ENCODE measurements at regions not wholly inside any gene's neighbourhood (a gene's known extent, or its start where the extent isn't known, plus 50 kb on each side); places are given as distances from the start of the nearest gene placed in this dataset.

GRCh38 chr6:232982-233640 is 59.2 kb upstream of the DUSP22 start (continued):
- no peak for TF ChIP-seq TEAD4 (CRISPR knock-in tag; IDR thresholded peaks at IDR 0.05)
- no peak for TF ChIP-seq ZNF317 (CRISPR knock-in tag; IDR thresholded peaks at IDR 0.05; ENCODE audit: borderline replicate concordance, low read depth)
- no peak for TF ChIP-seq STAT6 (CRISPR knock-in tag; conservative IDR thresholded peaks at IDR 0.05; ENCODE audit: low read depth)
- TF ChIP-seq, protein P1, sequence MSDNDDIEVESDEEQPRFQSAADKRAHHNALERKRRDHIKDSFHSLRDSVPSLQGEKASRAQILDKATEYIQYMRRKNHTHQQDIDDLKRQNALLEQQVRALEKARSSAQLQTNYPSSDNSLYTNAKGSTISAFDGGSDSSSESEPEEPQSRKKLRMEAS (CRISPR knock-in tag; IDR thresholded peaks at IDR 0.05) = no peak
- no peak for TF ChIP-seq SP1 (CRISPR knock-in tag; conservative IDR thresholded peaks at IDR 0.05)

- no peak overlapping the region for H3K27ac Mint-ChIP-seq
- H3K4me1 Mint-ChIP-seq = peaks cover 18% of the 10 kb centered on the region
- no peaks in the 10 kb centered on the region; the same call in 1 of the 2 replicates for H3K36me3 Mint-ChIP-seq
- DNase-seq (ENCODE audit: low spot score) (no peak), ATAC-seq (no peak)
- no peak overlapping the region for H3K4me3 Mint-ChIP-seq
- ChIA-PET POLR2A (no interaction called here), CTCF (interaction anchor here (0.7 kb wide), 1 partner anchor 12 kb away, joined by 3 read pairs; no protein-coding TSS in a partner anchor)
- no peaks in the 10 kb centered on the region for H3K27me3 Mint-ChIP-seq (ENCODE audit: low read depth)
- H3K9me3 Mint-ChIP-seq = peaks cover 9% of the 10 kb centered on the region; the same call in 1 of the 2 replicates
- TF ChIP-seq IRF2 (CRISPR knock-in tag; IDR thresholded peaks at IDR 0.05; ENCODE audit: borderline replicate concordance, low read depth) (no peak), NR2C2 (CRISPR knock-in tag; IDR thresholded peaks at IDR 0.05) (no peak), ARID4B (CRISPR knock-in tag; IDR thresholded peaks at IDR 0.05; ENCODE audit: borderline replicate concordance) (no peak), OVOL2 (CRISPR knock-in tag; IDR thresholded peaks at IDR 0.05; ENCODE audit: borderline replicate concordance) (no peak), GTF2I (CRISPR knock-in tag; conservative IDR thresholded peaks at IDR 0.05) (no peak), SOX15 (CRISPR knock-in tag; IDR thresholded peaks at IDR 0.05) (no peak), NFYB (CRISPR knock-in tag; conservative IDR thresholded peaks at IDR 0.05; ENCODE audit: low read depth) (no peak), GRHL2 (CRISPR knock-in tag; IDR thresholded peaks at IDR 0.05; ENCODE audit: insufficient replicate concordance, severe bottlenecking) (no peak), ESRRA (CRISPR knock-in tag; IDR thresholded peaks at IDR 0.05; ENCODE audit: borderline replicate concordance) (no peak), TP53 (CRISPR knock-in tag; IDR thresholded peaks at IDR 0.05) (no peak), NFATC4 (CRISPR knock-in tag; IDR thresholded peaks at IDR 0.05) (no peak), CBFB (CRISPR knock-in tag; IDR thresholded peaks at IDR 0.05; ENCODE audit: low read depth) (no peak), SMAD3 (CRISPR knock-in tag; IDR thresholded peaks at IDR 0.05; ENCODE audit: borderline replicate concordance) (no peak), E2F4 (CRISPR knock-in tag; IDR thresholded peaks at IDR 0.05; ENCODE audit: borderline replicate concordance, low read depth) (no peak)
- TF ChIP-seq, protein P2, sequence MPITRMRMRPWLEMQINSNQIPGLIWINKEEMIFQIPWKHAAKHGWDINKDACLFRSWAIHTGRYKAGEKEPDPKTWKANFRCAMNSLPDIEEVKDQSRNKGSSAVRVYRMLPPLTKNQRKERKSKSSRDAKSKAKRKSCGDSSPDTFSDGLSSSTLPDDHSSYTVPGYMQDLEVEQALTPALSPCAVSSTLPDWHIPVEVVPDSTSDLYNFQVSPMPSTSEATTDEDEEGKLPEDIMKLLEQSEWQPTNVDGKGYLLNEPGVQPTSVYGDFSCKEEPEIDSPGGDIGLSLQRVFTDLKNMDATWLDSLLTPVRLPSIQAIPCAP (CRISPR knock-in tag; IDR thresholded peaks at IDR 0.05) = no peak
- TF ChIP-seq, protein P3, sequence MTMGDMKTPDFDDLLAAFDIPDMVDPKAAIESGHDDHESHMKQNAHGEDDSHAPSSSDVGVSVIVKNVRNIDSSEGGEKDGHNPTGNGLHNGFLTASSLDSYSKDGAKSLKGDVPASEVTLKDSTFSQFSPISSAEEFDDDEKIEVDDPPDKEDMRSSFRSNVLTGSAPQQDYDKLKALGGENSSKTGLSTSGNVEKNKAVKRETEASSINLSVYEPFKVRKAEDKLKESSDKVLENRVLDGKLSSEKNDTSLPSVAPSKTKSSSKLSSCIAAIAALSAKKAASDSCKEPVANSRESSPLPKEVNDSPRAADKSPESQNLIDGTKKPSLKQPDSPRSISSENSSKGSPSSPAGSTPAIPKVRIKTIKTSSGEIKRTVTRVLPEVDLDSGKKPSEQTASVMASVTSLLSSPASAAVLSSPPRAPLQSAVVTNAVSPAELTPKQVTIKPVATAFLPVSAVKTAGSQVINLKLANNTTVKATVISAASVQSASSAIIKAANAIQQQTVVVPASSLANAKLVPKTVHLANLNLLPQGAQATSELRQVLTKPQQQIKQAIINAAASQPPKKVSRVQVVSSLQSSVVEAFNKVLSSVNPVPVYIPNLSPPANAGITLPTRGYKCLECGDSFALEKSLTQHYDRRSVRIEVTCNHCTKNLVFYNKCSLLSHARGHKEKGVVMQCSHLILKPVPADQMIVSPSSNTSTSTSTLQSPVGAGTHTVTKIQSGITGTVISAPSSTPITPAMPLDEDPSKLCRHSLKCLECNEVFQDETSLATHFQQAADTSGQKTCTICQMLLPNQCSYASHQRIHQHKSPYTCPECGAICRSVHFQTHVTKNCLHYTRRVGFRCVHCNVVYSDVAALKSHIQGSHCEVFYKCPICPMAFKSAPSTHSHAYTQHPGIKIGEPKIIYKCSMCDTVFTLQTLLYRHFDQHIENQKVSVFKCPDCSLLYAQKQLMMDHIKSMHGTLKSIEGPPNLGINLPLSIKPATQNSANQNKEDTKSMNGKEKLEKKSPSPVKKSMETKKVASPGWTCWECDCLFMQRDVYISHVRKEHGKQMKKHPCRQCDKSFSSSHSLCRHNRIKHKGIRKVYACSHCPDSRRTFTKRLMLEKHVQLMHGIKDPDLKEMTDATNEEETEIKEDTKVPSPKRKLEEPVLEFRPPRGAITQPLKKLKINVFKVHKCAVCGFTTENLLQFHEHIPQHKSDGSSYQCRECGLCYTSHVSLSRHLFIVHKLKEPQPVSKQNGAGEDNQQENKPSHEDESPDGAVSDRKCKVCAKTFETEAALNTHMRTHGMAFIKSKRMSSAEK (CRISPR knock-in tag; IDR thresholded peaks at IDR 0.05; ENCODE audit: borderline replicate concordance) = no peak
Observed at GRCh38 chr6:234706-235372, 57.4 kb upstream of the DUSP22 start.
